ENCODE measurements at regions not wholly inside any gene's neighbourhood (a gene's known extent, or its start where the extent isn't known, plus 50 kb on each side); places are given as distances from the start of the nearest gene placed in this dataset.
"Not testable (repeated sequence)": the region's sequence is repeated elsewhere in the genome, so short reads cannot be mapped to it uniquely, and the experiment has no call there.

DNA sequence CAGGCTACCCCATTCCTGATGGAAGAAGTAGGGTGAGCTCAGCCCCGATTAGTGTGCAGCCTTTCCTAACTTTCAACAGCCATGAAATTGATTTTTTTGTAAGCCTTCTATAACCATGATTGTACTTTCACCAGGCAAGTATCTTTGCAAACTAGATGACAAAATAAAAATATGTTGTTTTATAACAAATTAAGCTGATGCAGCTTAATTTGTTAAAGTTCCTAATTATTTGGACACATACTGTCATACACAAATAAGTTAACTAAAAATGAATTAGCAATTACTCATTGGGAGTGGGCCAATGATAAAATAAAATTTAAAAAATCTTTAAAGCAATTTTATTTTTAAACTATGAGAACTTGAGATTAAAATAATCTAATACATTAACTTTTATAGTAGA is 113.1 kb upstream of the FANCL start:
- no peak for DNase-seq (ENCODE audit: low read depth)

DNA sequence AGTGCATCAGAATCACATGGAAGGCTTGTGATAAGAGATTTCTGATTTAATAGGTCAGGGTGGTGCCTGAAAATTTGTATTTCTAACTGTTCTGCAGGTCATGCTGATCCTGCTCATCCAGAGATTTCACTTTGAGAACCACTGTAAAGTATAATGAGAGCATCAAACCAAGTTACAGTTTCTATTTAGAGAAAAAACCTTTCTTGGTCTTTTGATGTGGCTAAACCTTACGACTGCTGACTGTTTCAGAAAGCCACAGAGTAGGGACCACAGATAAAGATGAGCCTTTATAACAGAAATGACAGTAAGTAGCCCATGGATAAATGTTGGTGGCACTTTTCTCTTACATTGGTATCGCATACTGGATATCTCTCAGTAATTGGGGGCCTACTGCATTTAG is 109.4 kb upstream of the FANCL start:
- no peak for DNase-seq (ENCODE audit: low read depth)

DNA sequence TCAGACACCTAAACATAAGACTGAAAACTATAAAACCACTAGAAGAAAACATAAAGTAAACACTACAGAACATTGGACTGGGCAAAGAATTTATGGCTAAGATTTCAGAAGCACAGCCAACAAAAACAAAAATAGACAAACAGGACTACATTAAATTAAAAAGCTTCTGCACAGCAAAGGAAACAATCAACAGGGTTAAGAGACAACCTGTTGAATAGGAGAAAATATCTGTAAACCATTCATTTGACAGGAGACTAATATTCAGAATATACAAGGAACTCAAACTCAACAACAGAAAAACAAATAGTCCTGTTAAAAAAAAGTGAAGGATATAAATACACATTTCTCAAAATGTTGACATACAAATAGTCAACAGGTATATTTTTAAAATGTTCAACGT is 106.7 kb upstream of the FANCL start:
- no peak for DNase-seq (ENCODE audit: low read depth)

DNA sequence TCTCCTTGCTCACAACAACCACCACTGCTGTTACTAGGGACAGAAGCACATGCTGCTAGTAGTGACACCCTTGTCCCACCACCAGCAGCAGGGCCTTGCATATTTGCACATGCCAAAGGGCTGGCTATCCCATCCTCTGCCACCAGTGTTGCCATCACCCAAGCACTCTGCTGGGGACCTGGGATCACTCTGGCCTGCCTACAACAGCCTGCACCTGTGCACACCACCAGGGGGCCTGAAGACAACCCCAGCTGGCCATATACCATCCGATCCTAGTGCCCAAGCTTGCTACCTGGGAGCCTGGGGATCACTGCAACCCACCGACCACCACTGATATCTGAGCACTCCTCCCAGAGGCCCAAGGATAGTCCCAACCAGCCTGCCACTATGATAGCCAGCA is 99.9 kb upstream of the FANCL start:
- no peak for DNase-seq (ENCODE audit: low read depth)

DNA sequence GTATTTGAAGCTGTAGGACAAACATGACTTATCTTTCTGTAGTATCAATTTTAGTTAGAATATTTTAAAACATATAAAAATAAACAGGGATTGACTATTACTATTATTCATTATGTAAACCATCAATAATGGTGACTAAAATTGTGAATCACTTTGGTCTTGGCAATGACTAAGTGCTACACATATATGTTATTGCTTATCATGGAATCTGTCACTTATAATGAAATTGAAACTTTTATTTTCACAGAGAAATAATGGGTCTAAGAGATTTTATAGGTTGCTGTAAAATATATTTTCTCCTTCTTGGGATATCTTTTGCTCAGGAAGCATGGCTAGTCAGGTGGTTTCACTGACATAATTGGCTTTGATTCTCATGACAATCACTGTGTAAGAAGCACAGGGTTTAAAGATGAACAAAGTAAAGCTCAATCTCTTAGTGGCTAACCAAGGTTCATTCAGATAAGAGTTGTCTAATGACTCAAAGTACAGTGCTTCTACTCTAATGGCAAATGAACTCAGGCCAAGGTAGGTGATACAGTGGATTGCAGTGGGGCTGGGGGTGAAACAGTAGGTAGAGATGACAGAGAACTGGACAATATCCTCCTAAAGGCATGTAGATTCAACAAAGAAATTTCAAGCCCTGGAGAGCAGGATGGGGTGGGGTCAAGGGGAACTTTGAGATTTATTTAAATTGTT is 98.6 kb upstream of the FANCL start:
- no peak for DNase-seq (ENCODE audit: low read depth)

DNA sequence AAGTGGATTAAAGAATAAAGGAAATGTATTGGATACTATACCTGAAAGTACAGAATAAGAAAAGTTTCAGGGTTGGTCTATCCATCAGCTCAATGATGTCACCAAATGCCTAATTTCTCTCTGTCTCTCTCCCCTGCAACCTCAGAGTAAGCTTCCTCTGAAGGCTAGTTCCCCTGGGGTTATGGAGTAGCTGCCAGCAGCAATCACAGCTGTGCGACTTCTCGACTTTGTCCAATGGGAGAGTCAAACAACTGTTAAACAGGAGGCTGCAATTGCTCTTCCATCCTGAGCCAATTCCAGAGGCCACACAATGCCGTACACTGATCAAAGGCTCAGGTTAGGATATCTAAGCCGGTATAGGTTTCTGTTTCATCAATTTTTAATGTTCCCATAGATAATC is 95.3 kb upstream of the FANCL start:
- DNase-seq (ENCODE audit: low read depth): no peak

DNA sequence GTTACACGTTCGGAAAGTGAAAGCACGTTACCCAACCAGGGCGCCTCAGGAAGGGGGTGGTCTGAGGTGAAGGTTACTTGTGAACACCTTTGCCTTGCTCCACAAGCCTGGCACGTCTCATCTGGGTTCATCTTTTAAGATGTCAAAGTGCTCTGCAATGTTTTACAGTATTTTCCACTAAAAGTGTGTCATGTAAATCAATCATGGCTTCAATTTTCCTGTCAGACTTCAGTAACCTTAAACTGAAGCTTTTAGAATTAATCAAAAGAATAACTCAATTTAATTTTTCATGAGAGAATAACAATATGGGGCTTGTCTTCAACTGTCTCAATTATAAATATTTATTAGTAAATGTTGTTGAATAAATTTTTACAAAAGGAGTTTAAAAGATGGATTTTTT is 93.3 kb upstream of the FANCL start:
- DNase-seq (ENCODE audit: low read depth): no peak

DNA sequence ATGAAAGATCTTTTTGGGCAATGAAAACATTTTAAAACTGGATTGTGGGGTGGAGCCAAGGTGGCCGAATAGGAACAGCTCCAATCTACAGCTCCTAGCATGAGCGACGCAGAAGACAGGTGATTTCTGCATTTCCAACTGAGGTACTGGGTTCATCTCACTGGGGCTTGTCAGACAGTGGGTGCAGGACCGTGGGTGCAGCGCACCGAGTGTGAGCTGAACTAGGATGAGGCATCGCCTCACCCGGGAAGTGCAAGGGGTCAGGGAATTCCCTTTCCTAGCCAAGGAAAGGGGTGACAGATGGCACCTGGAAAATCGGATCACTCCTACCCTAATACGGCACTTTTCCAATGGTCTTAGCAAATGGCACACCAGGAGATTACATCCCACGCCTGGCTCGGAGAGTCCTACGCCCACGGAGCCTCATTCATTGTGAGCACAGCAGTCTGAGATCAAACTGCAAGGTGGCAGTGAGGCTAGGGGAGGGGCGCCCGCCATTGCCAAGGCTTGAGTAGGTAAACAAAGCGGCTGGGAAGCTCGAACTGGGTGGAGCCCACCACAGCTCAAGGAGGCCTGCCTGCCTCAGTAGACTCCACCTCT is 84.3 kb upstream of the FANCL start:
- DNase-seq (ENCODE audit: low read depth): not testable (repeated sequence)

DNA sequence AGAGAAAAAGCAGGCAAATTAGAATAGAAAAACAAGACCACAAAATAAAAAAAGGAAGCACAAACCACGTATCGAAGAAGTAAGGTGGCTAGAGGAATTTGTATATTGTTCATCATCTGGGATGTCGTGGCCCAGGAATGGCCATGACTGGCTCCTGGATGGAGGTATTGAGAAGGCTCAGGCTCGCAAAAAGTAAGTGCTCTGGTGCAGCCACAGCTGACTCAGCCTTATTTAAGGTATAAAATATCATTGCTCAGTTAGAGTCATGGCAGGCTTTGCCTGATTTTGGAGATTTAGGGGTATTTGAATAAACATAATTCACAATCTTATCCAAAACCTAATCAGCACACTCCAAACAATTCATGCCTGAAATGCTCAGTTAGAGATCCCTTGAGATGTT is 78.4 kb upstream of the FANCL start:
- no peak for DNase-seq (ENCODE audit: low read depth)

DNA sequence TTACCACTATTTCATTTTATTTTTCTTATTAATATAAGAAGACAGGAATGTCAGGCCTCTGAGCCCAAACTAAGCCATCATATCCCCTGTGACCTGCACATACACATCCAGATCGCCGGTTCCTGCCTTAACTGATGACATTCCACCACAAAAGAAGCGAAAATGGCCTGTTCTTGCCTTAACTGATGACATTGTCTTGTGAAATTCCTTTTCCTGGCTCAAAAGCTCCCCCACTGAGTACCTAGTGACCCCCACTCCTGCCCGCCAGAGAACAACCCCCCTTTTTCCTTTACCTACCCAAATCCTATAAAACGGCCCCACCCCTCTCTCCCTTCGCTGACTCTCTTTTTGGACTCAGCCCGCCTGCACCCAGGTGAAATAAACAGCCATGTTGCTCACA is 77.8 kb upstream of the FANCL start:
- not testable (repeated sequence) for DNase-seq (ENCODE audit: low read depth)

DNA sequence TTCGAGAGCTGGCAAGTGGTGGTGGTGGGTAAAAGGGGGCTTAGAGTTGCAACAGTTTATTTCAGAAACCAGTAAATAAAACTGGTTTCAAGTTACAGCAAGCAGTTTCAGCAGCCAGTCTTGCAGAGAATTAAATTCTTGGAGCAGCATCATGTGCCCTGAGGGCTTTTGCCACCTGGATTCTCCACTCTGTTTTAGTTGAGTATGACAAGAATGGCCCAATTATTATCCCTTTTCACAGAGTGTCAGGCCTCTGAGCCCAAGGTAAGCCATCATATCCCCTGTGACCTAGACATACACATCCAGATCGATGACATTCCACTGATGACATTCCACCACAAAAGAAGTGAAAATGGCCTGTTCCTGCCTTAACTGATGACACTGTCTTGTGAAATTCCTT is 72.8 kb upstream of the FANCL start:
- DNase-seq (ENCODE audit: low read depth): no peak

DNA sequence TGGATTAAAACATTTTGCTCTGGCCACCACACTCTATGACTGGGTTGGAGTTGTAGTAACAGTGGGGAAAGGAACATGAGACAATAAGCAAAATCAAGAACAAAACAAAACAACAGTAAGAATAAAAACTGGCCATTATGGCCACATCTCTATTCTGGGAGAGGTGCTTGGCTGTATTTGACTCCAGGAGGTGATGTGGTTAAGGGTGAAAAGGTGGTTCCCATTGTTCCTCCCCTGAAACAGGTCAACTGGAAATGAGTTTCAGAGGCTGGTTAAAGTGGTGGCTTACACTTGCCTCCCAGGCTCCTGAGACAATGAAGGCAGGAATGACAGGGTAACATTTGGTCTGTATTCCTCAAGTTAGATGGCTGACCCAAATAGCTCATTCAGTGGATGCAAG is 67.3 kb upstream of the FANCL start:
- no peak for DNase-seq (ENCODE audit: low read depth)

DNA sequence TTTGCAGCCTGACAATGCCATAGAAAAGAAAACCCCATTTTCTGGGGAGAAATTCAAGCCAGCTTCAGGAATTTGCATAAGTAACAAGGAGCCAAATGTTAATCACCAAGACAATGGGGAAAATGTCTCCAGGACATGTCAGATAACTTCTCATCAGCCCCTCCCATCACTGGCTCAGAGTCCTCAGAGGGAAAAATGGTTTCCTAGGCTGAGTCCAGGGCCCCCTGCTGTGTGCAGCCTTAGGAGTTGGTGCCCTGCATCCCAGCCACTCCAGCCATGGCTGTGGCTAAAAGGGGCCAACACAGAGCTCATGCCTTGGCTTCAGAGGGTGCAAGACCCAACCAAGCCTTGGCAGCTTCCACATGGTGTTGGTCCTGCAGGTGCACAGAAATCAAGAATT is 63.7 kb upstream of the FANCL start:
- DNase-seq (ENCODE audit: low read depth): no peak

DNA sequence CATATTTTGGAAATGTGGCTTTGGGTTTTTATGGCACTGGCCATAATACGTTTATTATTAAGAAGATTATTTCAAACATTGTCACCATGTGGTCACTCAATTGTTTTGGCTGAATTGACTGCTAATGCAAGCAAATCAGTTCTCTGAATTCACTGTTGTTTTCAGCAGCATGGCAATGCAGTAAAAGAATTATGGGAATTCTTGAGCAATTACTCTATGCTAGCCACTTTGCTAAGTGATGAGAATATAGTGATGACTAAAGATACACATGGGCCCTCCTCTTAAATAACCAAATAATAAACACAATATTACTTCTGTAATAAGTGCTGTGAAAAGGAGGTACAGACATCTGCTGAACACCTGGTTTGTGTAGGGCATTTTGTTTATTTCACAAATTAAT is 58.0 kb upstream of the FANCL start:
- DNase-seq (ENCODE audit: low read depth): no peak

DNA sequence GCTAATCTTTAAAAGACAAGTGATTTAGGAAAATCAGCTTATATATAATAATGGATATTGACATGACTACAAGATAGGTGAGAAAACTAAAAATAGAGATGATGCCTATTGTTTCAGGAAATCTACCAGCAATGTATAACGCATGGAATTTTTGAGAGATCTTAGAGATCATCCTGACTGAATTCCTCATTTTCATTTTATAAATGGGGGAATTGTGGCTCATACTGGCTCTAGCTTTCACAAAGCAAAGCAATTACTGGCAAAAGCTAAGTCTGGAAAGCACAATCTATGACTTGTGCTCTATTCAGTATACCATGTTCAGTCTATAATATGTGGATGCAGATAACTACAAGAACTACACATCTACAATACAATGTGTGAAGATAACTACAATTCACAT is 51.9 kb upstream of the FANCL start:
- no peak for DNase-seq (ENCODE audit: low read depth)

DNA sequence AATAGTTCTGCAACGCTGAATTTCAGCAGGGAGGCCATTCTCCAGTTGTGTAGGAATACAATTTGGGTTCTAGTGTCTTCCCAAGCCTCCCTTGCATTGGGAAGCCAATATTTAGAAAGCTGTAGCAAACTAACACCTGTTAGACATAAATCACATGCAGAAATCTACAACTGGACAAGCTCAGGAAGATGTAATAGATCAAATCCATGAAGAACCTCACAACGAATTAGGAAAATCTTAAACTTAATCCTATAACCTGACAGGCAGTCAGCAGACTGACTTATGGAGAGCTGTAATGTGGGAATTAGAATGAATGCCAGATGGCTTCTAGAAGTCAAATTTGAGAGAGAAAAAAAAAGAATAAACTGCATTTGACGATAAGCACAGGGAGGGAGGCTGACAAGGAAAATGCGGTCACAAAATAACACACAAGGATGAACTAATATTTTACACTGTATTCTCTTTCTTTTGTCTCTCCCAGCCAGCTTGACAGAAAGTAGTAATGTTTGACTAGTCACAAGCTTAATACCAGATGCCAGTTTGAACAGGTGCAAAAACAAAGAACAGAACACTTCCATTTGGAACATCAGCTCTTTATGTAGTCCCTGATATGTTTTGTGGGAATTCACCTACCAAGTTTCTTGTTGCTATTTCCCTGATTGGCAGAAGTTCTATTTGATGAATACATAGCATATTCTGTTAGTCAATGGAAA is 50.8 kb upstream of the FANCL start:
- no peak for DNase-seq (ENCODE audit: low read depth)
